ENCODE measurements at regions not wholly inside any gene's neighbourhood (a gene's known extent, or its start where the extent isn't known, plus 50 kb on each side); places are given as distances from the start of the nearest gene placed in this dataset.

- TF ChIP-seq CTCF (IDR thresholded peaks at IDR 0.05; ENCODE audit: low read depth, low read length), result no peak
- no peak overlapping the region for H3K4me3 ChIP-seq (replicated peaks in 1 of 2; ENCODE audit: low read depth in 2 of 2, low read length in 2 of 2)
- DNase-seq (ENCODE audit: low read depth in 2 of 2), result no peak
These were observed 132.8 kb upstream of the SERTAD2 start for GRCh38 chr2:64786343-64787018.

GRCh38 chr2:64787019-64787365 is 133.3 kb upstream of the SERTAD2 start:
- no peak for DNase-seq (ENCODE audit: low read depth in 2 of 2)
- TF ChIP-seq CTCF (IDR thresholded peaks at IDR 0.05; ENCODE audit: low read depth, low read length), result no peak
- H3K4me3 ChIP-seq (replicated peaks in 1 of 2; ENCODE audit: low read depth in 2 of 2, low read length in 2 of 2), result no peak overlapping the region

- TF ChIP-seq CTCF (IDR thresholded peaks at IDR 0.05; ENCODE audit: low read depth, low read length), result no peak
- peak in 1 of 2 donors; percentile 67 for DNase-seq (ENCODE audit: low read depth in 2 of 2)
- no peak overlapping the region for H3K4me3 ChIP-seq (replicated peaks in 1 of 2; ENCODE audit: low read depth in 2 of 2, low read length in 2 of 2)
These were observed 134.0 kb upstream of the SERTAD2 start for GRCh38 chr2:64787698-64788097.

- no peak for DNase-seq (ENCODE audit: low read depth in 2 of 2)
- no peak for TF ChIP-seq CTCF (IDR thresholded peaks at IDR 0.05; ENCODE audit: low read depth, low read length)
- H3K4me3 ChIP-seq (replicated peaks in 1 of 2; ENCODE audit: low read depth in 2 of 2, low read length in 2 of 2), result no peak overlapping the region
These were observed 136.0 kb upstream of the SERTAD2 start for GRCh38 chr2:64789466-64790320.

DNA sequence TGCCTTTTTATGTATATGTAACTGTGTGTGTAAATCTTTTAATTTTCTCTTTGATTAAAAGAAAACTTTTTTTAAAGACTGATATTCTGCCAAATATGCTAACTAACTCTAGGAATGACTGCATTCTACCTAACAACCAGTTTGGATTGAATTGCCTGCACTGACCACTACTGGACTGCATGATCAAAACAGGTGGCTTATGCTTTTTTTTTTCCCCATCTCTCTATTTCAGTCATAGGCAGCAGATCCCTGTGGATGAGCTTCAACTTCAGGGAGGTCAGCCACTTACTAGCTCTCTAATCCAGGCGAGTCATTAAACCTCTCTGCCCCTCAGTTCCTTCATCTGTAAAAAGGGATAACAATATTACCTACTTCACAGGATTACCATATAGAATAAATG is 138.6 kb upstream of the SERTAD2 start:
- no peak overlapping the region for H3K4me3 ChIP-seq (replicated peaks in 1 of 2; ENCODE audit: low read depth in 2 of 2, low read length in 2 of 2)
- no peak for TF ChIP-seq CTCF (IDR thresholded peaks at IDR 0.05; ENCODE audit: low read depth, low read length)
- DNase-seq (ENCODE audit: low read depth in 2 of 2), result peak in 1 of 2 donors; percentile 14

DNA sequence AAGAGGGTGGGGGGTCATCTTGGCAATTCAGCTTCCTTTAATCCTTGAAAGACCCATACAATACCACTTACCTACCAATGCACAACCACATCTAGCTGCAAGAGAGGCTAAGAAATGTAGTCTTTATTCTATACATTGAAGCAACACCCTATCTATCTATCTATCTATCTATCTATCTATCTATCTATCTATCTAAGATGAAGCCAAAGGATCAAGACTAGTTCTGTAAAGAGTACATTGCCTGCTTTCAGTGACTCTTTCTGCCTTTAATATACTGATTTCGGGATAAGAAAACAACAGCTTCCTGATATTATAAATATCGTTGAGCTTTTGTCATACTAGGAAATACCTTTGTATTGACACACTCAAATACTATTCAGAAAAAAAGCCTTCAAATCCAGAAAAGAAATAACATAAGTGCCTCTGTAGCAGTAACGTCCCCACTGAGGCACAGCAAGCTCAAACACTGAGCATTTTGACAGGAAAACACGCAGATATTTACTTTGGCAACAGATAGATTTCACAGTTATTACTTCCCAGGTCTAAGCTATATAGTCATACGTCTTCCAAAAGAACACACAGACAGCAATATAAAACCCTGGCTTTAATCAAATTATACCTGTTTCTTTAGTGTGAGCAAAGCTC is 139.4 kb upstream of the SERTAD2 start:
- TF ChIP-seq CTCF (IDR thresholded peaks at IDR 0.05; ENCODE audit: low read depth, low read length), result no peak
- no peak overlapping the region for H3K4me3 ChIP-seq (replicated peaks in 1 of 2; ENCODE audit: low read depth in 2 of 2, low read length in 2 of 2)
- DNase-seq (ENCODE audit: low read depth in 2 of 2), result peak in 1 of 2 donors; percentile 81

Measured in cardiac fibroblast (primary cell).